G401 (cell line): ENCODE measurements at regions not wholly inside any gene's neighbourhood (a gene's known extent, or its start where the extent isn't known, plus 50 kb on each side); places are given as distances from the start of the nearest gene placed in this dataset.
"Not testable (repeated sequence)": the region's sequence is repeated elsewhere in the genome, so short reads cannot be mapped to it uniquely, and the experiment has no call there.

Source experiments
- DNase-seq: peaks from one replicate; pipeline ENCODE4 v3.0.0-alpha.2; 2015; ENCODE audit warnings: low spot score
- in situ Hi-C: cut with HindIII; loops from 2 replicates; pipeline ENCODE4 v1.10.0; 2016; ENCODE audit warnings: low sequenced_read_pairs, mixed read lengths

DNA sequence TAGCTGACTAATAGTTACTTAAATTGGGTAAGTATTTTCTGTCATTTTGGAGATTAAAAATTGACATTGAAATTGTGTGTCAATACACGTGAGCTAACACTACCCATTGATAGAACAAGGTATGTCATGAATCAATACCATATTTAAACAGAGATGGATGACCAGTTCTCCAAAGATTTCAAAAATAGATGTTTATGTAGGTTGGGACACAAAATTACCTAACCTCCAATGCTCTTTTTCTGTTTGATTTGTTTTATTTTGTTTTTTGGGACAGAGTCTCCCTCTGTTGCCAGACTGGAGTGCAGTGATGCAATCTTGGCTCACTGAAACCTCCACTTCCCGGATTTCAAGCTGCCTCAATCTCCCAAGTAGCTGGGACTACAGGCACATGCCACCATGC, 1491.7 kb downstream of the GRIK2 start:
- in situ Hi-C loops, result no loop called here
- no peak for DNase-seq

GRCh38 chr6:102853249-102853955, 1459.9 kb downstream of the GRIK2 start:
- in situ Hi-C loops, result no loop called here
- no peak for DNase-seq

DNA sequence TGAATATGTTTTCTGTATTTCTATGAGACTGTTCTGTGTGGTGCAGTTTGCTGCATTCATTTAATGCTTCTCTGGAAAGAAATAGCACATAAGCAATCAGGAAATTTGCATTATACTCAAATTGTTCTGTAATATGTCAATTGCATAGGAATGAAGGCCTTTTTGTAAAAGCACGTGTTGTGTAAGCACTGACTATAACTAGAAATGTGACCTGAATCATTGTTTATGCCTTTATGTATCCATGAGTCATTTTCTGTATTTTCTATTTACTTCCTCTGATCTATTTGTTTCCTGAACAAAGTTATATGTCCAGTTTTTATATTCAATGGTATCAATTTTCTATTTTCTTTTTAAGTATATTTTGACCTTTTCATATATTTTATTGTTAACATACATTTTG, 1455.3 kb downstream of the GRIK2 start:
- no peak for DNase-seq
- in situ Hi-C loops, result no loop called here

GRCh38 chr6:102848210-102848609, 1454.7 kb downstream of the GRIK2 start:
- no peak for DNase-seq
- in situ Hi-C loops, result no loop called here

DNA sequence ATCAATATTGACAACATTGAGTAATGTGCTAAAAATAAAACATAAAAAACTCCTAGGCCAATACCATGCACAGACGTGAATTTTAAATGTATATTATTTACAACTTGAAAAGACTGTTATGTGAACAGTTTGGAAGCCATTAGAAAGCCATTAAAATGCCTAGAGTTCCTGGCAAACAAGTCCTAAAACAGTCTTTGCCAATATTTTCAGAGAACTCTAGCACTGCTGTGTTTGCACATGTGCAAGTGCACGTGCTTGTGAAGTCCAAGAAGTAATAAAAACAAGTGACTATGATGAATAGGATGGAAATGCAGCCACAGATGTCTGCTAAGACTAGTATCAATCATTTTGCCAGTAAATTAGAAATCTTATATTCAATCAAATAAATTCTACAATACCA, 1447.6 kb downstream of the GRIK2 start:
- in situ Hi-C loops, result no loop called here
- DNase-seq, result no peak

- in situ Hi-C loops, result no loop called here
- DNase-seq, result no peak
These were observed 1438.5 kb downstream of the GRIK2 start for GRCh38 chr6:102832021-102832420.

DNA sequence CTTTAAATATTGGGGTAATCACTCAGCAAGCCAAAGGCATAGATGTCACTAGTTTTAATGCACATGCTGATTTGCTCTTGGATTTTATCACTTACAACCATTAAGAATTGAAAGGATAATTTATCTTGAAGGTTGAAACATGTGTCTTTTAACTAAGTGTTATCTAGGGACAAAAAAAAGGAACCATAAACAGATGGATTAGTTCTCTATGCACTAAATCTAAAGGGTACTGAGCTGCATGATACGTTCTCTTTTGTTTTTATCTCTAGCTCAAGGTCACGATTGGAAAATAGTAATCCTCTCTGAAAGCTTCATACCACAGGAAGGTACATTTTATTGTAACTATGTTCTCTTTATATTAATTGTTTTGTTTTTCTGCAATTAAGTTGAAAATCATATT, 1426.6 kb downstream of the GRIK2 start:
- in situ Hi-C loops, result no loop called here

DNA sequence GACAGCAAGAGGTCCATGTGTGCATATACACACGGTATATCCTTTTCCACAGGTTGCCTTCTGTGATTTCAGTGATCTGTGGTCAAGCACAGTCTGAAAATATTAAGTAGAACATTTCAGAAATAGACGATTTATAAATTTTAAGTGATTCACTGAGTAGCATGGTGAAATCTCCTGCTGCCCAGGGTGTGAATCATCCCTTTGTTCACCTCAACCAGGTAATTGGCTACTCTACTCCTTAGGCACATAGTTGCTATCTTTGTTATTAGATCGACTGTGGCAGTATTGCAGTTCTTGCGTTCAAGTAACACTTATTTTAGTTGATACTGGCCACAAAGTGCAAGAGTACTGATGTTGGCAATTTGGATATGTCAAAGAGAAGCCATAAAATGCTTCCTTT, 1421.7 kb downstream of the GRIK2 start:
- DNase-seq, result no peak
- in situ Hi-C loops, result no loop called here

More for the DNA sequence above, 1426.6 kb downstream of the GRIK2 start:
- DNase-seq, result no peak

GRCh38 chr6:102813489-102814275, 1420.2 kb downstream of the GRIK2 start:
- no peak for DNase-seq
- in situ Hi-C loops, result no loop called here

- DNase-seq, result no peak
- in situ Hi-C loops, result no loop called here
These were observed 1418.7 kb downstream of the GRIK2 start for GRCh38 chr6:102812242-102812641.

DNA sequence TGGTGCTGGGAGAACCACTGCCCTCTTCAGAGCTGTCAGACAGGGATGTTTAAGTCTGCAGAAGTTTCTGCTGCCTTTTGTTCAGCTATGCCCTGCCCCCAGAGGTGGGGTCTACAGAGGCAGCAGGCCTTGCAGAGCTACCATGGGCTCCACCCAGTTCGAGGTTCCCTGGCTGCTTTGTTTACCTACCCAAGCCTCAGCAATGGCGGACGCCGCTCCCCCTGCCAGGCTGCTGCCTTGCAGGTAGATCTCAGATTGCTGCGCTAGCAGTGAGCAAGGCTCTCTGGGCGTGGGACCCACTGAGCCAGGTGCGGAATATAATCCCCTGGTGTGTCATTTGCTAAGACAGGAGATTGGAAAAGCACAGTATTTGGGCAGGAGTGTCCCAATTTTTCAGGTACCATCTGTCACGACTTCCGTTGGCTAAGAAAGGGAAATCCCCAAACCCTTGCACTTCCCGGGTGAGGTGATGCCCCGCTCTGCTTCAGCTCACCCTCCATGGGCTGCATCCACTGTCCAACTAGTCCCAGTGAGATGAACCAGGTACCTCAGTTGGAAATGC, 1415.5 kb downstream of the GRIK2 start:
- in situ Hi-C loops, result not testable (repeated sequence)
- peak; percentile 82 for DNase-seq

DNA sequence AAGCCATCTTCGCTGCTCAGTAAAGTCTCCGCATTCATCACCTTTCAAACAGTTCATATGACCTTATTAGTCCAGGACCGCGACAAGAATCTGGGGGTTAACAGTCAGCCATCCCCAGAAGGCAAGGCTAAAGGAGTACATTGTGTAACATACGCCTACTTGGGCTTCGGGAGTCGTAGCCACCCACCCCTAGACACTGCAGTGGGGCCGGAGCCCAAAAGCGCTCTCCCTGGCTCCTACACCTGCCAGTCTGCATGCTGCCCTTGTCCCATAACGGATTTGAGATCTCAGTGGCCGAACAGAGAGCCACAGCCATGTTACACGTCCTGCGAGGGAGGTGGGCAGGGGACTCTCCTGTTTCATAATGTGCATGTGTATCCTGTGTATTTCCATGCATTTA, 1405.5 kb downstream of the GRIK2 start:
- DNase-seq, result no peak
- in situ Hi-C loops, result no loop called here

- in situ Hi-C loops, result no loop called here
- peak; percentile 15 for DNase-seq
These were observed 1405.1 kb downstream of the GRIK2 start for GRCh38 chr6:102798636-102799035.

- no peak for DNase-seq
- in situ Hi-C loops, result no loop called here
These were observed 1400.2 kb downstream of the GRIK2 start for GRCh38 chr6:102793752-102794151.

DNA sequence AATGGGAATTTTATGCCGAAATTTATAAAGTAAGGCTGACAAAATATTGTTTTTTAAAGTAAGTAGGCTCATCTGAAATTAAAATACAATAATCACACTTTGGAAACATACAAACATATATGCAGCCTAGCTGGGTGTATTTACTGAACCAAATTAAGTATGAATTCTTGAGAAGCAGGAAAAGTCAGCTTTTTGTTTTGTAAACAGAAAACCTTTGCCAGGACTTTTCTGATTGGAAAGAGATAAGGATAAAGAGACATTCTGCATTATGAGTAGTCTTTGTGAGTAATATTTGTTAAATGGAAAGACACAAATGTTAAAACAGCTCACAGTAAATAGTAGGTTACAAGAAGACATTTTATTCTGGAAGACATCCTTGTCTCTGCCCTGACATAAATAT, 1380.8 kb downstream of the GRIK2 start:
- no peak for DNase-seq
- in situ Hi-C loops, result no loop called here

- DNase-seq, result no peak
- in situ Hi-C loops, result no loop called here
These were observed 1380.1 kb downstream of the GRIK2 start for GRCh38 chr6:102773636-102774035.

GRCh38 chr6:102766963-102767362, 1373.5 kb downstream of the GRIK2 start:
- no peak for DNase-seq
- in situ Hi-C loops, result no loop called here

- DNase-seq, result no peak
- in situ Hi-C loops, result no loop called here
These were observed 1370.8 kb downstream of the GRIK2 start for GRCh38 chr6:102764317-102764716.

- DNase-seq, result no peak
- in situ Hi-C loops, result no loop called here
These were observed 1370.4 kb downstream of the GRIK2 start for GRCh38 chr6:102763891-102764290.

GRCh38 chr6:102761872-102762271, 1368.4 kb downstream of the GRIK2 start:
- in situ Hi-C loops, result no loop called here
- no peak for DNase-seq
